Astrocyte of the cerebellum (primary cell): ENCODE measurements at regions not wholly inside any gene's neighbourhood (a gene's known extent, or its start where the extent isn't known, plus 50 kb on each side); places are given as distances from the start of the nearest gene placed in this dataset.

Source experiments
- DNase-seq: peaks from one replicate; pipeline ENCODE4 v3.0.0-alpha.2; 2011; ENCODE audit warnings: low read depth
- H3K4me3 ChIP-seq: 2 replicates; pipeline ENCODE4 v1.5.1; 2011; ENCODE audit warnings: mild to moderate bottlenecking, low read depth, low read length, moderate library complexity
- in situ Hi-C: cut with HindIII; loops from 2 replicates; pipeline ENCODE4 v1.10.0; 2017; ENCODE audit warnings: low sequenced_read_pairs
- TF ChIP-seq, protein P1 (sequence below): IDR thresholded peaks from 2 replicates; pipeline ENCODE4 v1.5.1; 2012; ENCODE audit warnings: low read length, low read depth, moderate library complexity, mild to moderate bottlenecking; ENCODE audit errors: missing control alignments

DNA sequence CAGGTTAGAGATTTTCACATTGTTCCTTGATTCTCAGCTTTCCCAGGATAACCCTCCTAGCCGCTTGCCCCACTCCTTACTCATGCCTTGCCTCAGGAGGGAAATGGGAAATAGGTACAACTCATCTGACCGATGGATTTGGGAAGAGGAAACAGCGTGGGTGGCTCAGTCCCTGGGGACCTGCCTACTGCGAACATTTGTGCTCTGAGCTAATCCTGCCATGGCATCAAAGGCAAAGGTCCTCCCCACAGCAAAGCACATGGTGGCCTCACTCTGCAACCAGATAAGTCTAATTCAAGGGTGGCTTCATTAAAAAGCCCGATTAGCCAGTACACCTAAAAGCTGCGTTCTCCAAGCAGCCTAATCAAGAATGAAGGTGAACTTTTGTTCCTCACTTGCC, 82.4 kb upstream of the ADRA1B start:
- DNase-seq: no peak
- no peak overlapping the region for H3K4me3 ChIP-seq
- TF ChIP-seq, protein P1, sequence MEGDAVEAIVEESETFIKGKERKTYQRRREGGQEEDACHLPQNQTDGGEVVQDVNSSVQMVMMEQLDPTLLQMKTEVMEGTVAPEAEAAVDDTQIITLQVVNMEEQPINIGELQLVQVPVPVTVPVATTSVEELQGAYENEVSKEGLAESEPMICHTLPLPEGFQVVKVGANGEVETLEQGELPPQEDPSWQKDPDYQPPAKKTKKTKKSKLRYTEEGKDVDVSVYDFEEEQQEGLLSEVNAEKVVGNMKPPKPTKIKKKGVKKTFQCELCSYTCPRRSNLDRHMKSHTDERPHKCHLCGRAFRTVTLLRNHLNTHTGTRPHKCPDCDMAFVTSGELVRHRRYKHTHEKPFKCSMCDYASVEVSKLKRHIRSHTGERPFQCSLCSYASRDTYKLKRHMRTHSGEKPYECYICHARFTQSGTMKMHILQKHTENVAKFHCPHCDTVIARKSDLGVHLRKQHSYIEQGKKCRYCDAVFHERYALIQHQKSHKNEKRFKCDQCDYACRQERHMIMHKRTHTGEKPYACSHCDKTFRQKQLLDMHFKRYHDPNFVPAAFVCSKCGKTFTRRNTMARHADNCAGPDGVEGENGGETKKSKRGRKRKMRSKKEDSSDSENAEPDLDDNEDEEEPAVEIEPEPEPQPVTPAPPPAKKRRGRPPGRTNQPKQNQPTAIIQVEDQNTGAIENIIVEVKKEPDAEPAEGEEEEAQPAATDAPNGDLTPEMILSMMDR: no peak
- in situ Hi-C loops: no loop called here

DNA sequence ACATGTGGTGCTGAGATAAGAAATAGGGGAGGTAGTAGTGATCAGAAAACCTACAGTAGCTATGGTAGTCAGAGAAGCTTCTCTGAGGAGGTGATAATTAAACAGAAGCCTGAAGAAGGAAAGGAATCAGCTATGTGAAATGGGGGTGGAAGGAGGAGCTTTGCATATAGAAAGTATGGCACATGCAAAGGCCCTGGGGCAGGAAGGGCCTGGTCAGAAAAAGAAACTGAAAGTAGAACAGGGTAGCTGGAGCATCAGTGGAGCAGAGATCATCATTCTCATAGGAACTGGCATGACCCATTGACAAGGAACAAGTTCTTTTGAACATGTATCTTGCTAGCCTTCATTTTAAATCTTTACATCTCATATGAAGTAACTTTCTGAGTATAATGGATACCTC, 80.7 kb upstream of the ADRA1B start:
- in situ Hi-C loops: no loop called here
- TF ChIP-seq, protein P1: no peak
- H3K4me3 ChIP-seq: no peak overlapping the region
- no peak for DNase-seq

DNA sequence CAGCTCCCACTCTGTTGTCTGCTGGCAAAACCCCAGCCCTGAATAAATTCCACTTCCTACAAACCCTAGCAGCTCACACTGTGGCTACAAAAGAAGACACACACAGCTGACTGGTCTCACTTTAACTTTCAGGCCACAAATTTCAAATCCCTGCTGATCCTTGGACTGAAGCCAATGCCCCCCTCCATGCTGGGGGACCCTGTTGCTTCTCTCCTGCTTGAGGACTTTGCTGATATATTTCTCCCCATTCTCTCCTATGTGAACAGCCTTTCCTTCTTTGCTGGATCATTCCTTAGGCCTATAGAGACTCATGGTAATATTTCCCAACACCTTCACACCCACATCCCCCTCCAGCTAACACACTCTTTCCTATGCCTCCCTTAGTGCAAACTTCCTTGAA, 79.6 kb upstream of the ADRA1B start:
- in situ Hi-C loops: no loop called here
- no peak overlapping the region for H3K4me3 ChIP-seq
- no peak for DNase-seq
- TF ChIP-seq, protein P1: no peak

DNA sequence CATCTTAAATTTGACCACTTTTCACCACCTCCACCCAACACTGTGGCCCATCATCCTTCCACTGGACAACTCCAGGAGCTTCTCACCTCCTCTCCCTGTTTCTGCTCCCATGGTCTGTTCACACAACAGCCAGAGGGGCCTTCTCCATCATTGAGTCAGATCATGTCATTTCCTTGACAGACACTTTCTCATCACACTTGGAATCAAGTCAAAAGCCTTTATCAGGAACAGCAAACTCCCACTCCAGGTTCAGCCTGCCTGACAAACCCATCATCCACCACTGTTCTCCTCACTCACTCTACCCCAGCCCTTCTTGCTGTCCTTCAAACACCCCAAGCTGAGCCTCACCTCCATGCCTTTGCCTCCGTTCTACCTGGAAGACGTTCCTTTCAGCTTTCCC, 78.4 kb upstream of the ADRA1B start:
- H3K4me3 ChIP-seq: no peak overlapping the region
- in situ Hi-C loops: no loop called here
- DNase-seq: no peak
- TF ChIP-seq, protein P1: no peak

DNA sequence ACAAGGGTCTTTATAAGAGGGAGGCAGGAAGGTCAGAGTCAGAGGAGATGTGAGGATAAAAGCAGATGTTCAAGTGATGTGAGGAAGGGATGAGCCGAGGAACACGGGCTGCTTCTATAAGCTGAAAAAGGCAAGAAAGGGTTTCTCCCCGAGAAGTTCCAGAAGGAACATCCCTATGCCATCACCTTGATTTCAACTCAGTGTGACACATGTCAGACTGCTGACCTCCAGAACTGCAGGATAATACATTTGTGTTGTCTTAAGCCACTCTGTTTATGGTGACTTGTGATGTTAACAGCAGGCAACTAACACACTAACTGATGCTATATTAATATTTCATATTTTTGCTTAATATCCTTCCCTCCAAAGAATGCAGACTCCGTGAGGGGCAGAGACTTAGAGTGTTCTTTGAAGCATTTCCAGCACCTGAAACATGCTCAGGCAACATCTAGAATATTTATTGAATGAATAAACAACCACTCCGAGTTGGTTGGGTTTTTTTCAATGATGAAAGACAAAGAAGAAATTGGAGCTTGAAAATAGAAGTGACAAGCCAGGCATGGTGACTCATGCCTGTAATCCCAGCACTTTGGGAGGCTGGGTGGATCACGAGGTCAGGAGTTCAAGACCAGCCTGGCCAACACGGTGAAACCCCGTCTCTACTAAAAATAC, 77.6 kb upstream of the ADRA1B start:
- H3K4me3 ChIP-seq: no peak overlapping the region
- DNase-seq: no peak
- in situ Hi-C loops: no loop called here
- TF ChIP-seq, protein P1: no peak

DNA sequence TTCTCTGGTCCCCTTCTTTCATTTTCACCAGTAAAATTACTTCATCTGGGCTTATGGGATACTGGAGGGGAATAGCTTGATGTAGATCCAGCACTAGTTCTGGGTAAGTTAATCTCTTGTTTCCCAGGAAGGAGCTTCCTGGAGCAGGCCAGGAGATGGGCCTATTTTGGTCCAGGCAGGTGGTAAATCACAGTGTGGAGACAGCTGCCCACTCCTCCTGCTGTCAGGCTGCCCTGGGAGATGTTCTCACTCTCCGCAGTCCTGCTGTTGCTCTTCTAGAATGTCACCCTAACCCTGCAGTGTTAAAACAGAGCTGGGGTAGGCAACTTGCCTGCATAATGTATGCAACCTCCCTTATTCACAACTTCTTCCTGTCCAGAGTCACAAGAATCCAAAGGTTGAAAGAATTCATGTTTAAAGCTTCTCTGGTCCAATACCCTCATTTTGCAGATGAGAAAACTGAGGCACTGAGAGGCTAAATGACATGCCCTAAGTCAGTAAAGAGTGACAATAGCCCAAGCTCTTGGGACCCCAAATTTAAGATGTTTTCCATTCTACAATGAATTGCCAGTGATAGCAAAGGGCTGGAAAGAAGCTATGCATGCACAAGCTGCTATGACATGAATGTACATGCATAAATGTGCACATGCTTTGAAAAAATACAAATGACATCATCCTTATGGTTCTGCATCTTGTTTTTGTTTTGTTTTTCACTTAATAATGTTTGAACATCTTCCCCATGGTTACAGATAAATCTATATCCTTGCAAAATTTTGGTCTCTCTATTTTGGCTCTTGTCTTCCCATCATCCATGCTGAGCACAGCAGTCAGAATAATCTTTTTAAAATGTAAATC, 71.8 kb upstream of the ADRA1B start:
- in situ Hi-C loops: loop anchor here (5.0 kb wide), 1 partner anchor 82 kb away; no protein-coding TSS in a partner anchor
- DNase-seq: no peak
- TF ChIP-seq, protein P1: no peak
- no peak overlapping the region for H3K4me3 ChIP-seq
